ENCODE measurements at regions not wholly inside any gene's neighbourhood (a gene's known extent, or its start where the extent isn't known, plus 50 kb on each side); places are given as distances from the start of the nearest gene placed in this dataset.

- in situ Hi-C loops (cut with MboI; ENCODE audit: low sequenced_read_pairs): no loop called here
- Histone ChIP-seq H3K36me3 (replicated peaks) (no peaks in the 10 kb centered on the region), H3K4me3 (no peak overlapping the region), H3K27me3 (ENCODE audit: low read depth) (no peaks in the 10 kb centered on the region; the same call in none of the 2 replicates), H3K9me3 (no peaks in the 10 kb centered on the region; the same call in 1 of the 2 replicates), H3K4me1 (no peaks in the 10 kb centered on the region)
- DNase-seq (ENCODE audit: low spot score in 2 of 2): no peak
Observed at GRCh38 chr7:26049081-26049480, 102.9 kb upstream of the NFE2L3 start.

- Histone ChIP-seq H3K9me3 (no peaks in the 10 kb centered on the region; the same call in 1 of the 2 replicates), H3K36me3 (replicated peaks) (no peaks in the 10 kb centered on the region), H3K4me1 (no peaks in the 10 kb centered on the region), H3K27me3 (ENCODE audit: low read depth) (no peaks in the 10 kb centered on the region; the same call in none of the 2 replicates), H3K4me3 (no peak overlapping the region)
- no peak for DNase-seq (ENCODE audit: low spot score in 2 of 2)
- in situ Hi-C loops (cut with MboI; ENCODE audit: low sequenced_read_pairs): no loop called here
Observed at GRCh38 chr7:26051021-26051420, 101.0 kb upstream of the NFE2L3 start.

GRCh38 chr7:26052706-26053105 lies 99.3 kb upstream of the NFE2L3 start:
- Histone ChIP-seq H3K36me3 (replicated peaks) (no peaks in the 10 kb centered on the region), H3K4me1 (no peaks in the 10 kb centered on the region), H3K9me3 (no peaks in the 10 kb centered on the region; the same call in 1 of the 2 replicates), H3K27me3 (ENCODE audit: low read depth) (peaks cover 3% of the 10 kb centered on the region), H3K4me3 (no peak overlapping the region)
- no peak for DNase-seq (ENCODE audit: low spot score in 2 of 2)
- in situ Hi-C loops (cut with MboI; ENCODE audit: low sequenced_read_pairs): no loop called here

GRCh38 chr7:26054386-26054785 lies 97.6 kb upstream of the NFE2L3 start:
- no peak for DNase-seq (ENCODE audit: low spot score in 2 of 2)
- Histone ChIP-seq H3K36me3 (replicated peaks) (no peaks in the 10 kb centered on the region), H3K9me3 (no peaks in the 10 kb centered on the region; the same call in 1 of the 2 replicates), H3K4me1 (no peaks in the 10 kb centered on the region), H3K4me3 (no peak overlapping the region), H3K27me3 (ENCODE audit: low read depth) (peaks cover 3% of the 10 kb centered on the region; the same call in 1 of the 2 replicates)
- in situ Hi-C loops (cut with MboI; ENCODE audit: low sequenced_read_pairs): no loop called here

GRCh38 chr7:26055241-26055640 lies 96.8 kb upstream of the NFE2L3 start:
- peaks cover under 1% of the 10 kb centered on the region; the same call in 1 of the 2 replicates for H3K4me1 ChIP-seq
- H3K27me3 ChIP-seq (ENCODE audit: low read depth): peaks cover 3% of the 10 kb centered on the region; the same call in 1 of the 2 replicates
- in situ Hi-C loops (cut with MboI; ENCODE audit: low sequenced_read_pairs): no loop called here
- H3K36me3 ChIP-seq (replicated peaks): no peaks in the 10 kb centered on the region
- no peaks in the 10 kb centered on the region; the same call in 1 of the 2 replicates for H3K9me3 ChIP-seq
- DNase-seq (ENCODE audit: low spot score in 2 of 2): no peak
- H3K4me3 ChIP-seq: no peak overlapping the region

GRCh38 chr7:26060733-26061677 lies 91.0 kb upstream of the NFE2L3 start:
- no peak overlapping the region for H3K4me3 ChIP-seq
- no peaks in the 10 kb centered on the region for H3K36me3 ChIP-seq (replicated peaks)
- 0 out of 2 replicates have a peak, but pooled peaks cover 3% of the 10 kb centered on the region for H3K27me3 ChIP-seq (ENCODE audit: low read depth)
- in situ Hi-C loops (cut with MboI; ENCODE audit: low sequenced_read_pairs): no loop called here
- no peaks in the 10 kb centered on the region for H3K9me3 ChIP-seq
- peaks cover 13% of the 10 kb centered on the region for H3K4me1 ChIP-seq
- peak in 1 of 2 experiments; percentile 85 for DNase-seq (ENCODE audit: low spot score in 2 of 2)

GRCh38 chr7:26061678-26062603 lies 90.1 kb upstream of the NFE2L3 start:
- Histone ChIP-seq H3K36me3 (replicated peaks) (no peaks in the 10 kb centered on the region), H3K9me3 (no peaks in the 10 kb centered on the region), H3K4me1 (peaks cover 13% of the 10 kb centered on the region), H3K4me3 (no peak overlapping the region), H3K27me3 (ENCODE audit: low read depth) (peaks cover 7% of the 10 kb centered on the region; the same call in 1 of the 2 replicates)
- peak; percentile 78 to 89 for DNase-seq (ENCODE audit: low spot score in 2 of 2)
- in situ Hi-C loops (cut with MboI; ENCODE audit: low sequenced_read_pairs): no loop called here

GRCh38 chr7:26065652-26066051 lies 86.3 kb upstream of the NFE2L3 start:
- no peaks in the 10 kb centered on the region for H3K9me3 ChIP-seq
- no peak overlapping the region for H3K4me3 ChIP-seq
- H3K27me3 ChIP-seq (ENCODE audit: low read depth): peaks cover 4% of the 10 kb centered on the region; the same call in 1 of the 2 replicates
- no peaks in the 10 kb centered on the region for H3K36me3 ChIP-seq (replicated peaks)
- in situ Hi-C loops (cut with MboI; ENCODE audit: low sequenced_read_pairs): no loop called here
- DNase-seq (ENCODE audit: low spot score in 2 of 2): no peak
- peaks cover 11% of the 10 kb centered on the region for H3K4me1 ChIP-seq

GRCh38 chr7:26066736-26067135 lies 85.3 kb upstream of the NFE2L3 start:
- Histone ChIP-seq H3K4me3 (no peak overlapping the region), H3K9me3 (no peaks in the 10 kb centered on the region), H3K4me1 (peaks cover 4% of the 10 kb centered on the region), H3K36me3 (replicated peaks) (no peaks in the 10 kb centered on the region), H3K27me3 (ENCODE audit: low read depth) (peaks cover 4% of the 10 kb centered on the region; the same call in 1 of the 2 replicates)
- in situ Hi-C loops (cut with MboI; ENCODE audit: low sequenced_read_pairs): no loop called here
- no peak for DNase-seq (ENCODE audit: low spot score in 2 of 2)

- DNase-seq (ENCODE audit: low spot score in 2 of 2): no peak
- Histone ChIP-seq H3K4me3 (no peak overlapping the region), H3K27me3 (ENCODE audit: low read depth) (peaks cover 4% of the 10 kb centered on the region; the same call in 1 of the 2 replicates), H3K9me3 (no peaks in the 10 kb centered on the region), H3K36me3 (replicated peaks) (no peaks in the 10 kb centered on the region), H3K4me1 (peaks cover 10% of the 10 kb centered on the region)
- in situ Hi-C loops (cut with MboI; ENCODE audit: low sequenced_read_pairs): loop anchor here (10.0 kb wide), 1 partner anchor 175 kb away; no protein-coding TSS in a partner anchor
Observed at GRCh38 chr7:26070290-26070689, 81.7 kb upstream of the NFE2L3 start.

GRCh38 chr7:26071622-26072456 lies 80.2 kb upstream of the NFE2L3 start:
- Histone ChIP-seq H3K36me3 (replicated peaks) (no peaks in the 10 kb centered on the region), H3K9me3 (no peaks in the 10 kb centered on the region), H3K27me3 (ENCODE audit: low read depth) (no peaks in the 10 kb centered on the region), H3K4me1 (peaks cover 10% of the 10 kb centered on the region), H3K4me3 (no peak overlapping the region)
- in situ Hi-C loops (cut with MboI; ENCODE audit: low sequenced_read_pairs): loop anchor here (10.0 kb wide), 1 partner anchor 177 kb away; no protein-coding TSS in a partner anchor
- no peak for DNase-seq (ENCODE audit: low spot score in 2 of 2)

GRCh38 chr7:26073041-26073440 lies 79.0 kb upstream of the NFE2L3 start:
- DNase-seq (ENCODE audit: low spot score in 2 of 2): peak in 1 of 2 experiments; percentile 40
- Histone ChIP-seq H3K36me3 (replicated peaks) (no peaks in the 10 kb centered on the region), H3K4me3 (no peak overlapping the region), H3K27me3 (ENCODE audit: low read depth) (no peaks in the 10 kb centered on the region; the same call in 1 of the 2 replicates), H3K9me3 (no peaks in the 10 kb centered on the region), H3K4me1 (peaks cover 10% of the 10 kb centered on the region)
- in situ Hi-C loops (cut with MboI; ENCODE audit: low sequenced_read_pairs): loop anchor here (10.0 kb wide), 1 partner anchor 178 kb away; no protein-coding TSS in a partner anchor

Data from HAP-1 (cell line).